Endothelial cell of umbilical vein (primary cell): ENCODE measurements at regions not wholly inside any gene's neighbourhood (a gene's known extent, or its start where the extent isn't known, plus 50 kb on each side); places are given as distances from the start of the nearest gene placed in this dataset.

Experiments used
- BruUV-seq: library from RNA; stranded (reverse); fragments of 400-500 nt; replicated peaks from 2 replicates; lab custom pipeline; 2021; lab: Mats Ljungman, UMichigan
- CTCF ChIA-PET: fragments of 300-600, 350-600 bp; sonication (Branson Sonifier 250); formaldehyde crosslinking; loops from one replicate; lab custom pipeline; 2021; ENCODE audit warnings: antibody characterized with exemption, inconsistent platforms; lab: Charles Lee
- POLR2A ChIA-PET: fragments of 300-600, 350-600 bp; sonication (Branson Sonifier 250); formaldehyde crosslinking; loops from one replicate; lab custom pipeline; 2021; ENCODE audit warnings: antibody characterized with exemption, inconsistent platforms; lab: Charles Lee
- DNase-seq: peaks from one replicate; pipeline ENCODE4 v3.0.0-alpha.2; 2011; ENCODE audit warnings: low read depth, low spot score
- FAIRE-seq: peaks from 2 replicates; lab custom pipeline; 2011; peaks lifted over from hg19 to GRCh38; lab: Jason Lieb, UNC
- H2AFZ ChIP-seq: 2 replicates; pipeline ENCODE4 v1.6.0; 2012; ENCODE audit warnings: low read depth, low read length, control low read depth, inconsistent platforms
- H3K27ac ChIP-seq: 2 replicates; pipeline ENCODE4 v1.5.1; 2011; ENCODE audit warnings: low read depth, mild to moderate bottlenecking, control low read depth, low read length, moderate library complexity; ENCODE audit not compliant: insufficient read depth
- H3K27me3 ChIP-seq, 2 experiments: 2 replicates each; pipeline versions ENCODE4 v1.6.0 to v1.6.1; 2011; ENCODE audit warnings: low read length in 2 of 2, mixed read lengths in 1 of 2; ENCODE audit not compliant: control insufficient read depth in 2 of 2, insufficient read depth in 2 of 2
- H3K36me3 ChIP-seq, 2 experiments: 2 replicates in 1 of 2; 3 replicates in 1 of 2; pipeline ENCODE4 v1.5.1; 2011; ENCODE audit warnings: low read length in 2 of 2, mild to moderate bottlenecking in 1 of 2, moderate library complexity in 1 of 2; ENCODE audit not compliant: control insufficient read depth in 2 of 2, insufficient read depth in 2 of 2; ENCODE audit errors: extremely low read depth in 1 of 2
- H3K4me1 ChIP-seq: 3 replicates; pipeline ENCODE4 v1.5.1; 2011; ENCODE audit warnings: mild to moderate bottlenecking, low read length; ENCODE audit not compliant: control insufficient read depth, insufficient read depth; ENCODE audit errors: extremely low read depth
- H3K4me2 ChIP-seq: 2 replicates; pipeline ENCODE4 v1.6.1; 2011; ENCODE audit warnings: low read length, control low read depth, mixed read lengths; ENCODE audit not compliant: insufficient read depth
- H3K4me3 ChIP-seq, 3 experiments: fragments of 200-600 bp in 1 of 3; sonication (generic), shearing (Covaris generic) in 1 of 3; replicated peaks in 1 of 3; 2 replicates each; pipeline ENCODE4 v1.5.1; 2011 to 2016; ENCODE audit warnings: control low read depth in 3 of 3, low read length in 3 of 3, mild to moderate bottlenecking in 2 of 3, inconsistent platforms in 1 of 3, low read depth in 1 of 3, moderate library complexity in 1 of 3; ENCODE audit not compliant: insufficient read depth in 1 of 3
- H3K79me2 ChIP-seq: 2 replicates; pipeline ENCODE4 v1.6.0; 2012; ENCODE audit warnings: low read length, inconsistent platforms; ENCODE audit not compliant: control insufficient read depth, insufficient read depth
- H3K9ac ChIP-seq: replicated peaks from 2 replicates; pipeline ENCODE3; 2011; ENCODE audit warnings: low read length, control low read depth; ENCODE audit not compliant: insufficient read depth; ENCODE audit errors: extremely low read depth
- H3K9me1 ChIP-seq: replicated peaks from 3 replicates; pipeline ENCODE4 v1.6.0; 2011; ENCODE audit warnings: mild to moderate bottlenecking, low read length; ENCODE audit not compliant: control insufficient read depth, insufficient read depth; ENCODE audit errors: extremely low read depth
- H3K9me3 ChIP-seq: replicated peaks from 2 replicates; pipeline ENCODE4 v1.5.1; 2012; ENCODE audit warnings: low read length, inconsistent platforms; ENCODE audit not compliant: control insufficient read depth, insufficient read depth
- H4K20me1 ChIP-seq: replicated peaks from 2 replicates; pipeline ENCODE3; 2011; ENCODE audit warnings: mild to moderate bottlenecking, low read length; ENCODE audit not compliant: control insufficient read depth, insufficient read depth; ENCODE audit errors: extremely low read depth
- CTCF ChIP-seq, 2 donors: IDR thresholded peaks; 1 replicate in 1 of 2; 2 replicates in 1 of 2; pipeline ENCODE4 v1.5.1; 2011; ENCODE audit warnings: low read length in 2 of 2, mild to moderate bottlenecking in 2 of 2, moderate library complexity in 2 of 2, control low read depth in 1 of 2, inconsistent platforms in 1 of 2, low read depth in 1 of 2; ENCODE audit not compliant: insufficient read depth in 1 of 2; ENCODE audit errors: extremely low read depth in 1 of 2
- EZH2 ChIP-seq: IDR thresholded peaks from 2 replicates; pipeline ENCODE4 v1.6.1; 2012; ENCODE audit warnings: borderline replicate concordance, low read depth, mild to moderate bottlenecking, moderate library complexity, low read length, inconsistent platforms; ENCODE audit not compliant: severe bottlenecking
- FOS ChIP-seq: IDR thresholded peaks from 2 replicates; pipeline ENCODE4 v1.6.1; 2011; ENCODE audit warnings: mild to moderate bottlenecking, low read length, moderate library complexity, borderline replicate concordance; ENCODE audit not compliant: insufficient read depth
- GATA2 ChIP-seq: IDR thresholded peaks from 2 replicates; pipeline ENCODE4 v1.7.0; 2011; ENCODE audit warnings: low read depth, mild to moderate bottlenecking, moderate library complexity, mixed read lengths, low read length; ENCODE audit not compliant: insufficient read length, insufficient read depth
- JUN ChIP-seq: IDR thresholded peaks from 2 replicates; pipeline ENCODE4 v1.6.1; 2011; ENCODE audit warnings: borderline replicate concordance, low read depth; ENCODE audit not compliant: insufficient read length, insufficient read depth
- MYC ChIP-seq: IDR thresholded peaks from one replicate; pipeline ENCODE4 v1.6.1; 2011; ENCODE audit warnings: mild to moderate bottlenecking, low read depth, low read length
- POLR2A ChIP-seq: IDR thresholded peaks from 2 replicates; pipeline ENCODE4 v1.6.1; 2012; ENCODE audit warnings: low read depth, mild to moderate bottlenecking, control low read depth, low read length
- POLR2AphosphoS5 ChIP-seq: IDR thresholded peaks from 2 replicates; pipeline ENCODE4 v1.6.1; 2012; ENCODE audit warnings: low read depth, mild to moderate bottlenecking, control low read depth, low read length, moderate library complexity; ENCODE audit not compliant: insufficient read depth
- dilution Hi-C: fragments of 300-500 bp; cut with MboI; formaldehyde crosslinking; loops from one replicate; pipeline ENCODE4 v1.15.0; 2019; ENCODE audit warnings: low sequenced_read_pairs; ENCODE audit not compliant: extremely low pct_ligation_motif_present
- intact Hi-C: fragments of 100-400 bp; cut with micrococcal nuclease; formaldehyde crosslinking; loops from one replicate; pipeline ENCODE4 v1.10.0; 2022
- TF ChIP-seq, protein P1 (sequence below): IDR thresholded peaks from 2 replicates; pipeline ENCODE4 v1.6.1; 2011; ENCODE audit not compliant: insufficient read depth, insufficient read length

GRCh38 chr2:9703085-9703678 lies 72.4 kb upstream of the YWHAQ start:
- Histone ChIP-seq H3K4me3 (no peak overlapping the region), H3K79me2 (no peaks in the 10 kb centered on the region), H2AFZ (no peak overlapping the region), H3K9ac (no peak overlapping the region), H3K27me3 (peaks cover 0 to 3% of the 10 kb centered on the region in 2 experiments), H3K9me3 (no peaks in the 10 kb centered on the region), H3K4me2 (no peak overlapping the region), H3K27ac (no peak overlapping the region), H3K36me3 (no peaks in the 10 kb centered on the region), H4K20me1 (no peaks in the 10 kb centered on the region), H3K4me1 (peaks cover 7% of the 10 kb centered on the region), H3K9me1 (no peaks in the 10 kb centered on the region)
- DNase-seq (no peak), FAIRE-seq (no peak)
- BruUV-seq, result no TSS peak
- ChIA-PET POLR2A (no interaction called here), CTCF (interaction anchor here (1.0 to 1.8 kb wide), 4 partner anchors 9 to 67 kb away, joined by 3 to 7 read pairs (median 4); no protein-coding TSS in a partner anchor)
- dilution Hi-C loops (no loop called here), intact Hi-C loops (loop anchor here (2.0 kb wide), 1 partner anchor 28 kb away; no protein-coding TSS in a partner anchor)
- TF ChIP-seq POLR2AphosphoS5 (no peak), JUN (no peak), GATA2 (no peak), EZH2 (no peak), POLR2A (no peak), CTCF (IDR thresholded peaks at IDR 0.05; ENCODE audit: extremely low read depth in 1 of 2, insufficient read depth in 1 of 2, low read depth in 1 of 2, low read length in 2 of 2) (no peak), MYC (no peak), FOS (no peak)
- TF ChIP-seq, protein P1, sequence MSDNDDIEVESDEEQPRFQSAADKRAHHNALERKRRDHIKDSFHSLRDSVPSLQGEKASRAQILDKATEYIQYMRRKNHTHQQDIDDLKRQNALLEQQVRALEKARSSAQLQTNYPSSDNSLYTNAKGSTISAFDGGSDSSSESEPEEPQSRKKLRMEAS, result no peak
